Ovary (tissue), 3 donors: ENCODE measurements at regions not wholly inside any gene's neighbourhood (a gene's known extent, or its start where the extent isn't known, plus 50 kb on each side); places are given as distances from the start of the nearest gene placed in this dataset.

Source experiments
- POLR2A ChIP-seq: fragments of 450-650 bp; IDR thresholded peaks from one replicate; pipeline ENCODE4 v1.6.1; 2017; ENCODE audit warnings: antibody characterized with exemption, mild to moderate bottlenecking, moderate library complexity
- TF ChIP-seq, protein P1 (sequence below), 3 donors: fragments of 450-650 bp in 2 of 3; fragments of 200-600 bp in 1 of 3; IDR thresholded peaks; one replicate each; pipeline versions ENCODE4 v1.5.1 to v1.8.0; 2016 to 2022; ENCODE audit warnings: antibody characterized with exemption in 3 of 3, mild to moderate bottlenecking in 1 of 3
- donor health status: DM: no; HTN: no; CAD: no.

GRCh38 chr5:40166802-40167201 lies 512.9 kb upstream of the PTGER4 start:
- TF ChIP-seq POLR2A: no peak
- TF ChIP-seq, protein P1, sequence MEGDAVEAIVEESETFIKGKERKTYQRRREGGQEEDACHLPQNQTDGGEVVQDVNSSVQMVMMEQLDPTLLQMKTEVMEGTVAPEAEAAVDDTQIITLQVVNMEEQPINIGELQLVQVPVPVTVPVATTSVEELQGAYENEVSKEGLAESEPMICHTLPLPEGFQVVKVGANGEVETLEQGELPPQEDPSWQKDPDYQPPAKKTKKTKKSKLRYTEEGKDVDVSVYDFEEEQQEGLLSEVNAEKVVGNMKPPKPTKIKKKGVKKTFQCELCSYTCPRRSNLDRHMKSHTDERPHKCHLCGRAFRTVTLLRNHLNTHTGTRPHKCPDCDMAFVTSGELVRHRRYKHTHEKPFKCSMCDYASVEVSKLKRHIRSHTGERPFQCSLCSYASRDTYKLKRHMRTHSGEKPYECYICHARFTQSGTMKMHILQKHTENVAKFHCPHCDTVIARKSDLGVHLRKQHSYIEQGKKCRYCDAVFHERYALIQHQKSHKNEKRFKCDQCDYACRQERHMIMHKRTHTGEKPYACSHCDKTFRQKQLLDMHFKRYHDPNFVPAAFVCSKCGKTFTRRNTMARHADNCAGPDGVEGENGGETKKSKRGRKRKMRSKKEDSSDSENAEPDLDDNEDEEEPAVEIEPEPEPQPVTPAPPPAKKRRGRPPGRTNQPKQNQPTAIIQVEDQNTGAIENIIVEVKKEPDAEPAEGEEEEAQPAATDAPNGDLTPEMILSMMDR (IDR thresholded peaks at IDR 0.05): no peak
